HG03139 (cell line): ENCODE measurements at regions not wholly inside any gene's neighbourhood (a gene's known extent, or its start where the extent isn't known, plus 50 kb on each side); places are given as distances from the start of the nearest gene placed in this dataset.

Source experiments
- ATAC-seq: cut with Tn5 transposase; IDR thresholded peaks from one replicate; pipeline ENCODE4 v1.9.1; 2021; ENCODE audit not compliant: unreplicated experiment

GRCh38 chr11:110000031-110000502, 93.1 kb upstream of the ZC3H12C start:
- ATAC-seq: peak; percentile 94

- ATAC-seq: no peak
Measured at GRCh38 chr11:110000850-110001249, 92.3 kb upstream of the ZC3H12C start.

GRCh38 chr11:110003426-110003825, 89.8 kb upstream of the ZC3H12C start:
- no peak for ATAC-seq

- no peak for ATAC-seq
Measured at GRCh38 chr11:110011595-110011994, 81.6 kb upstream of the ZC3H12C start.

GRCh38 chr11:110015695-110016094, 77.5 kb upstream of the ZC3H12C start:
- no peak for ATAC-seq

- ATAC-seq: no peak
Measured at GRCh38 chr11:110019675-110020074, 73.5 kb upstream of the ZC3H12C start.

GRCh38 chr11:110022548-110022947, 70.6 kb upstream of the ZC3H12C start:
- no peak for ATAC-seq

- no peak for ATAC-seq
Measured at GRCh38 chr11:110023711-110024110, 69.5 kb upstream of the ZC3H12C start.

- ATAC-seq: peak; percentile 89
Measured at GRCh38 chr11:110026858-110027626, 66.2 kb upstream of the ZC3H12C start.

GRCh38 chr11:110027627-110028371, 65.4 kb upstream of the ZC3H12C start:
- ATAC-seq: no peak

GRCh38 chr11:110028921-110029320, 64.3 kb upstream of the ZC3H12C start:
- no peak for ATAC-seq

- no peak for ATAC-seq
Measured at GRCh38 chr11:110029714-110030113, 63.5 kb upstream of the ZC3H12C start.

GRCh38 chr11:110031171-110031570, 62.0 kb upstream of the ZC3H12C start:
- ATAC-seq: no peak

GRCh38 chr11:110032259-110032658, 60.9 kb upstream of the ZC3H12C start:
- no peak for ATAC-seq

GRCh38 chr11:110032957-110033570, 60.1 kb upstream of the ZC3H12C start:
- ATAC-seq: no peak

GRCh38 chr11:110034806-110035205, 58.4 kb upstream of the ZC3H12C start:
- ATAC-seq: no peak

- no peak for ATAC-seq
Measured at GRCh38 chr11:110035357-110035756, 57.8 kb upstream of the ZC3H12C start.

GRCh38 chr11:110038201-110038600, 55.0 kb upstream of the ZC3H12C start:
- no peak for ATAC-seq
